Spleen (tissue), 7 donors: ENCODE measurements at regions not wholly inside any gene's neighbourhood (a gene's known extent, or its start where the extent isn't known, plus 50 kb on each side); places are given as distances from the start of the nearest gene placed in this dataset.

Source experiments
- CTCF ChIP-seq, 11 experiments: fragments of 200-600 bp in 7 of 11; fragments of 450-650 bp in 4 of 11; sonication (generic) in 4 of 11; IDR thresholded peaks in 8 of 11; conservative IDR thresholded peaks in 3 of 11; 1 replicate in 7 of 11; 2 replicates in 4 of 11; pipeline versions ENCODE4 v1.4.0 to v1.8.0; 2016 to 2021; ENCODE audit warnings: antibody characterized with exemption in 11 of 11, inconsistent platforms in 4 of 11, mild to moderate bottlenecking in 1 of 11
- POLR2A ChIP-seq, 3 donors: fragments of 450-650 bp; IDR thresholded peaks; one replicate each; pipeline ENCODE4 v1.5.1; 2017; ENCODE audit warnings: antibody characterized with exemption in 3 of 3, mild to moderate bottlenecking in 1 of 3
- POLR2AphosphoS5 ChIP-seq, 3 donors: sonication (generic); formaldehyde crosslinking; IDR thresholded peaks; one replicate each; pipeline ENCODE4 v1.5.1; 2017; ENCODE audit warnings: antibody characterized with exemption in 3 of 3
- donor health status: DM: no; HTN: no; CAD: no; lungs with moderate emphysema.
- donor health status: DM: no; HTN: no; CAD: no.
- donor health status: DM: no; HTN: no; CAD: no.

DNA sequence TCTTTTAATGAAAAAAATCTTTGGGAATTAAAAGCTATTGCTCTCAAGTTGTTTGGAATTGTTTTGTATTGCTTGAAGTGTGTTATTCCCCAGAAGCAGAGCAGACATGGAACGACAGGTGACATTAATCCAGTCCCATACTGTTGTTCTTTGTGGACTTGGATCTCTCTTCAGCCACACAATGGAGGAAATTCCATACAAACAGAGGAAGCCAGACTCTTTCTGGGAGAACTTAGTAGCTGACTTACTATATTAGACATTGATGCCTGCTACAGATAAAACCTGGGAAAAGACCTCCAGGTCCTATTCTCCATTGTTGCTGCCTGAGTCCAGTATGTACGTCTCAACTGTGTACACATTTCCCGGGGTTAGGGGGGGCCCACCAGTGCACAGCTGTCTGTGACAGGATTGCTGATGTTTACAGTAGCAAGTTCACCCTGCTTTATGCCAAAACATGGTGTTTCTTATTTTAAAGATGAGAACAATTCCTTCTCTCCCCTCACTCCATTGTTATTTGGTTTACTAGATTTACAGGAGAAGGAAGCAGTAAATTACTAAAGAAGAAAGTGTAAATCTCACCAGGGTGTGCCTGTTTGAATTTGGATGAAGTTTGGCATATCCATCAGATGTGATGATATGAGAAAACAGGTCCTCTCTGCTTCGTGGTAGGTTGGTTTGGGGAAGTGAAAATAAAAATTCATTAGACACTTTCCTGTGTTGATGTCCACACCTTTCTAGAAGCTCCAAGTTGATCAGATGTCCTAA, 142.4 kb upstream of the RBBP8 start:
- TF ChIP-seq POLR2AphosphoS5 (IDR thresholded peaks at IDR 0.05) (no peak), CTCF (IDR thresholded peaks at IDR 0.05 in 8 of 11, conservative IDR thresholded peaks at IDR 0.05 in 3 of 11) (no peak), POLR2A (IDR thresholded peaks at IDR 0.05) (no peak)
